ENCODE measurements at regions not wholly inside any gene's neighbourhood (a gene's known extent, or its start where the extent isn't known, plus 50 kb on each side); places are given as distances from the start of the nearest gene placed in this dataset.

DNA sequence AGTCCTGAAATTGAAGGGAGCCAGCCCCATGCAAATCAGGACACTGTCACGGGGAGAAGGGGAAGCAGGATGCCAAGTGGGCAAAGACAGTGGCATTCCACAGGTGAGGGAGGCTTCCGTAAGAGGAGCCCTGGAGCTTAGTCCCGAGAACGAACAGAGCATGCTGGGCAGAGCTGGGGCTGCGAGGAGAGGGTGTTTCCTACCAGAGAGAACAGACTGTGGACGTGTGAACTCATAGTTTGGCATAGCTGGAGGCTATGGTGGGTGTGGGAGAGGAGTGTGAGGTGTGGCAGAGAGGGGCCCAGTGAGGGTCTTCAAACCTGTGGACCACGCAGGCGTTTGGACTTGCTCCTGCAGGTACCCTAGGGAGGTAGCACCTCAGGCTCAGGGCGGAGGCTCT is 102.8 kb upstream of the SMIM23 start:
- intact Hi-C loops (cut with DNase I; ENCODE audit: low total_unique reads) = no loop called here

GRCh38 chr5:171684169-171684568 is 101.4 kb upstream of the SMIM23 start:
- H3K27ac ChIP-seq = no peak overlapping the region
- no peaks in the 10 kb centered on the region for H3K27me3 ChIP-seq
- H3K36me3 ChIP-seq = no peaks in the 10 kb centered on the region
- DNase-seq = no peak
- intact Hi-C loops (cut with DNase I; ENCODE audit: low total_unique reads) = no loop called here
- TF ChIP-seq CTCF (IDR thresholded peaks at IDR 0.05) = no peak
- H3K4me3 ChIP-seq = no peak overlapping the region
- H3K9me3 ChIP-seq = no peaks in the 10 kb centered on the region
- H3K4me1 ChIP-seq = peaks cover 0 to 9% (median 0%) of the 10 kb centered on the region in 4 donors

More for the DNA sequence above, 102.8 kb upstream of the SMIM23 start:
- Histone ChIP-seq H3K36me3 (no peaks in the 10 kb centered on the region), H3K4me3 (no peak overlapping the region), H3K27me3 (no peaks in the 10 kb centered on the region), H3K9me3 (no peaks in the 10 kb centered on the region), H3K27ac (no peak overlapping the region), H3K4me1 (peaks cover 0 to 9% (median 0%) of the 10 kb centered on the region in 4 donors)
- peak in 1 of 2 donors; percentile 14 for DNase-seq
- TF ChIP-seq CTCF (IDR thresholded peaks at IDR 0.05) = no peak

DNA sequence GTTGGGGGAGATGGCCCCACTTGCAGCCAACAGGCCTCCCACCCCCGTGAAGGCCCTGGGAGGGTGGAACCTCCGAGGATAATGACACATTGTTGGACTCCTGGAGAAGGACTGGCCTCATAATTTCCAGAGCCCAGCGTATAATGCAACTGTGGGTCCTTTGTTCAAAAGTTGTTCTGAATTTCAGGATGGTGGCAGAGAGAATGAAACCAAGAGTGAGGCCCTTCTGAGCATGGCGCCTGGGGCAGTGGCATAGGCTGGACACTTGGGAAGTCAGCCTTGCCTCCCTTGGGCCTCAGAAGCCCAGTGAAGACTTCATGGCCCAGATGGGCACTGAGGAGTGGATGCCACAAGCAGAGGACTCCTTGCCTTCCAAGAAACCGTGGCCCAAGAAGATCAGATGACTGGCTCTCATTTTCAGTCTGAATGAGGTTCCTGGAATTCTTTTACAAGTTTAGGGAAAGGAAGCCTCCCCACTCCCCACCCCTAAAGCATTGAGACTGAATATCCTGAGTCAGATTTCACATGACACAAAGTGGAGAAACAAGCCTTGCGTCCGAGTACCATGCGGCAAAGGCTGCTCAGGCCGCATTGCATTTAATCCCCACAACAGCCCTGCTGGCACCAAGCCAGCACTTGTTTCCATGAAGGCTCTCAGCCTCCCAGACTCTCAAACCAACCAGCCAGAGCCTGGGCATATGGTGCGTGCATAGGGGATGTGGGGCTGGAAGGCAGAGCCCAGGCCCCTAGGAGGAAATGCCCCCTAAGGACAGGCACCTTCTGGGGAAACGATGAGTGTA is 96.7 kb upstream of the SMIM23 start:
- Histone ChIP-seq H3K27me3 (no peaks in the 10 kb centered on the region), H3K36me3 (no peaks in the 10 kb centered on the region), H3K9me3 (no peaks in the 10 kb centered on the region), H3K4me3 (no peak overlapping the region), H3K4me1 (no peaks in the 10 kb centered on the region), H3K27ac (no peak overlapping the region)
- intact Hi-C loops (cut with DNase I; ENCODE audit: low total_unique reads) = no loop called here
- TF ChIP-seq CTCF (IDR thresholded peaks at IDR 0.05) = no peak
- DNase-seq = peak in 1 of 2 donors; percentile 16

DNA sequence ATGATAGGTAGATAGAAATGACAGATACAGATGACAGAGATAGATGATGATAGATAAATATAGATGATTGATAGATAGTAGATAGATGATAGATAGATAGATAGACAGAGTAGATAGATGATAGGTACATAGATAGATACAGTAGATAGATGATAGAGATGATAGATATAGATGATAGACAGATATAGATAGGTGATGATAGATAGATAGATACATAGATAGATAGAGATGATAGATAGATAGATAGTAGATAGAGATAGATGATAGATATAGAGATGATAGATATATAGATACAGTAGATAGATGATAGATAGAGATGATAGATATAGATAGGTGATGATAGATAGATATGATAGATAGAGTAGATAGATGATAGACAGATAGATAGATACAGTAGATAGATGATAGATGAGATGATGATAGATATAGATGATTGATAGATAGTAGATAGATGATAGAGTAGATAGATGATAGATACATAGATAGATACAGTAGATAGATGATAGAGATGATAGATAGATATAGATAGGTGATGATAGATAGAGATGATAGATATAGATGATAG is 95.7 kb upstream of the SMIM23 start:
- Histone ChIP-seq H3K27ac (no peak overlapping the region), H3K36me3 (no peaks in the 10 kb centered on the region), H3K4me3 (no peak overlapping the region), H3K27me3 (no peaks in the 10 kb centered on the region), H3K4me1 (no peaks in the 10 kb centered on the region), H3K9me3 (no peaks in the 10 kb centered on the region)
- TF ChIP-seq CTCF (IDR thresholded peaks at IDR 0.05) = no peak
- intact Hi-C loops (cut with DNase I; ENCODE audit: low total_unique reads) = no loop called here
- no peak for DNase-seq

DNA sequence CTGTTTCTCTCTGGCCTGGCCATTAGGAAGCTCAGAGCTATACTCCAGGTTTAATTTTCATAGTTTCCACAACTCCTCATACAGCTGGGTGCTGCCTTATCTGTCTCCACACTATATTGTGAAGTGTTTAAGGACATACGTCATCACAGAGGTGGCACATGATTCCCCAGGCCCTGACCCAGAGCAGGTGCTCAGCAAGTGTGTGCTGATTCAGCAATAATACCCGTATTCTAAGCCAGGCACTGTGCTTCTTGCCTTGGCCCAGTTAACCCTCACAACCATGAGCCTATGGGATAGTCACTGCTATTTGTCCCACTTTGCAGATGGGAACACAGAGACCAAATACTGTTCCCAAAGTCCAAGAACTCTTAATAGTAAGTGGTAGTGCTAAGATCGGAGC is 93.5 kb upstream of the SMIM23 start:
- no peaks in the 10 kb centered on the region for H3K36me3 ChIP-seq

More for the DNA sequence above, 93.5 kb upstream of the SMIM23 start:
- DNase-seq = no peak
- no peak for TF ChIP-seq CTCF (IDR thresholded peaks at IDR 0.05)
- H3K4me1 ChIP-seq = no peaks in the 10 kb centered on the region
- H3K27me3 ChIP-seq = no peaks in the 10 kb centered on the region
- no peaks in the 10 kb centered on the region for H3K9me3 ChIP-seq
- intact Hi-C loops (cut with DNase I; ENCODE audit: low total_unique reads) = no loop called here
- H3K27ac ChIP-seq = no peak overlapping the region
- no peak overlapping the region for H3K4me3 ChIP-seq

Data from tibial artery (tissue), 4 donors.